PFSK-1 (cell line): ENCODE measurements at regions not wholly inside any gene's neighbourhood (a gene's known extent, or its start where the extent isn't known, plus 50 kb on each side); places are given as distances from the start of the nearest gene placed in this dataset.

Experiments
- FOXP2 ChIP-seq: optimal IDR thresholded peaks from 2 replicates; pipeline ENCODE3; 2011; ENCODE audit warnings: borderline replicate concordance, control low read depth, inconsistent platforms; ENCODE audit not compliant: insufficient read depth; ENCODE audit errors: extremely low read length, extremely low read depth
- POLR2AphosphoS5 ChIP-seq: IDR thresholded peaks from 2 replicates; pipeline ENCODE4 v1.6.1; 2012; ENCODE audit warnings: low read depth, mild to moderate bottlenecking, control low read depth, low read length, moderate library complexity
- REST ChIP-seq, 2 experiments: IDR thresholded peaks; 2 replicates each; pipeline versions ENCODE4 v1.6.1 to v1.8.0; 2011 to 2012; ENCODE audit warnings: low read depth in 2 of 2, low read length in 2 of 2, control low read depth in 1 of 2, inconsistent platforms in 1 of 2, mild to moderate bottlenecking in 1 of 2, moderate library complexity in 1 of 2; ENCODE audit not compliant: insufficient read depth in 1 of 2
- SIN3A ChIP-seq: IDR thresholded peaks from 2 replicates; pipeline ENCODE4 v1.6.1; 2012; ENCODE audit warnings: mild to moderate bottlenecking, low read length, moderate library complexity, borderline replicate concordance; ENCODE audit not compliant: insufficient read depth
- TAF1 ChIP-seq: IDR thresholded peaks from 2 replicates; pipeline ENCODE4 v1.6.1; 2012; ENCODE audit warnings: low read length, control low read depth, borderline replicate concordance; ENCODE audit not compliant: insufficient read depth

GRCh38 chr5:117475919-117476318, 901.3 kb upstream of the SEMA6A start:
- TF ChIP-seq REST (IDR thresholded peaks at IDR 0.05; ENCODE audit: insufficient read depth in 1 of 2, low read depth in 2 of 2, low read length in 2 of 2) (no peak), SIN3A (no peak), POLR2AphosphoS5 (no peak), TAF1 (no peak), FOXP2 (no peak)

GRCh38 chr5:117473165-117473564, 898.5 kb upstream of the SEMA6A start:
- TF ChIP-seq REST (IDR thresholded peaks at IDR 0.05; ENCODE audit: insufficient read depth in 1 of 2, low read depth in 2 of 2, low read length in 2 of 2) (no peak), FOXP2 (no peak), SIN3A (no peak), TAF1 (no peak), POLR2AphosphoS5 (no peak)

- TF ChIP-seq FOXP2, result no peak
- no peak for TF ChIP-seq POLR2AphosphoS5
- no peak for TF ChIP-seq SIN3A
- TF ChIP-seq REST (IDR thresholded peaks at IDR 0.05; ENCODE audit: insufficient read depth in 1 of 2, low read depth in 2 of 2, low read length in 2 of 2), result no peak
- TF ChIP-seq TAF1, result no peak
These were observed 889.4 kb upstream of the SEMA6A start for GRCh38 chr5:117463881-117464570.

- TF ChIP-seq TAF1 (no peak), REST (IDR thresholded peaks at IDR 0.05; ENCODE audit: insufficient read depth in 1 of 2, low read depth in 2 of 2, low read length in 2 of 2) (no peak), FOXP2 (no peak), SIN3A (no peak)
These were observed 887.3 kb upstream of the SEMA6A start for GRCh38 chr5:117461966-117462365.
